GM11168 (cell line): ENCODE measurements at regions not wholly inside any gene's neighbourhood (a gene's known extent, or its start where the extent isn't known, plus 50 kb on each side); places are given as distances from the start of the nearest gene placed in this dataset.

ENCODE experiments used
- in situ Hi-C: fragments of 300-500 bp; cut with MboI; formaldehyde crosslinking; loops from one replicate; pipeline ENCODE4 v1.12.0; 2022; ENCODE audit warnings: low sequenced_read_pairs; ENCODE audit not compliant: unreplicated experiment

GRCh38 chr13:30021611-30022010, 171.2 kb upstream of the UBL3 start:
- in situ Hi-C loops: no loop called here

- in situ Hi-C loops: no loop called here
These were observed 170.4 kb upstream of the UBL3 start for GRCh38 chr13:30020726-30021312.

GRCh38 chr13:30019648-30020626, 169.5 kb upstream of the UBL3 start:
- in situ Hi-C loops: no loop called here

GRCh38 chr13:30017880-30018279, 167.5 kb upstream of the UBL3 start:
- in situ Hi-C loops: no loop called here

GRCh38 chr13:30016398-30016797, 166.0 kb upstream of the UBL3 start:
- in situ Hi-C loops: no loop called here

GRCh38 chr13:30009411-30009810, 159.0 kb upstream of the UBL3 start:
- in situ Hi-C loops: no loop called here

- in situ Hi-C loops: no loop called here
These were observed 155.8 kb upstream of the UBL3 start for GRCh38 chr13:30006246-30006645.

GRCh38 chr13:30004204-30004603, 153.8 kb upstream of the UBL3 start:
- in situ Hi-C loops: no loop called here

- in situ Hi-C loops: no loop called here
These were observed 152.2 kb upstream of the UBL3 start for GRCh38 chr13:30002577-30002976.

- in situ Hi-C loops: no loop called here
These were observed 150.0 kb upstream of the UBL3 start for GRCh38 chr13:30000370-30000765.

- in situ Hi-C loops: no loop called here
These were observed 149.3 kb upstream of the UBL3 start for GRCh38 chr13:29999492-30000369.

- in situ Hi-C loops: no loop called here
These were observed 145.9 kb upstream of the UBL3 start for GRCh38 chr13:29996316-29996715.

- in situ Hi-C loops: no loop called here
These were observed 144.6 kb upstream of the UBL3 start for GRCh38 chr13:29994911-29995595.

- in situ Hi-C loops: no loop called here
These were observed 143.5 kb upstream of the UBL3 start for GRCh38 chr13:29993716-29994488.

GRCh38 chr13:29993196-29993595, 142.8 kb upstream of the UBL3 start:
- in situ Hi-C loops: no loop called here

- in situ Hi-C loops: no loop called here
These were observed 140.9 kb upstream of the UBL3 start for GRCh38 chr13:29991343-29991742.

- in situ Hi-C loops: no loop called here
These were observed 136.9 kb upstream of the UBL3 start for GRCh38 chr13:29987340-29987739.

- in situ Hi-C loops: no loop called here
These were observed 129.9 kb upstream of the UBL3 start for GRCh38 chr13:29980339-29980738.

- in situ Hi-C loops: no loop called here
These were observed 127.8 kb upstream of the UBL3 start for GRCh38 chr13:29978211-29978610.
